ENCODE measurements at regions not wholly inside any gene's neighbourhood (a gene's known extent, or its start where the extent isn't known, plus 50 kb on each side); places are given as distances from the start of the nearest gene placed in this dataset.

- TF ChIP-seq CTCF (IDR thresholded peaks at IDR 0.05): no peak
- Histone ChIP-seq H2AFZ (no peak overlapping the region), H3K36me3 (ENCODE audit: control insufficient read depth, insufficient read depth, low read length) (no peaks in the 10 kb centered on the region), H3K27me3 (ENCODE audit: control insufficient read depth, insufficient read depth, low read length) (no peaks in the 10 kb centered on the region), H3K9ac (no peak overlapping the region), H3K79me2 (no peaks in the 10 kb centered on the region), H3K4me3 (ENCODE audit: low read depth, low read length) (no peak overlapping the region), H3K27ac (no peak overlapping the region), H3K4me2 (ENCODE audit: low read length) (no peak overlapping the region), H3K9me3 (ENCODE audit: control insufficient read depth, low read length) (no peaks in the 10 kb centered on the region), H3K4me1 (peaks cover 6% of the 10 kb centered on the region)
Measured at GRCh38 chr22:27378995-27379394, 422.6 kb downstream of the MN1 start.

- no peak for TF ChIP-seq CTCF (IDR thresholded peaks at IDR 0.05)
- Histone ChIP-seq H3K27ac (no peak overlapping the region), H2AFZ (no peak overlapping the region), H3K36me3 (ENCODE audit: control insufficient read depth, insufficient read depth, low read length) (no peaks in the 10 kb centered on the region), H3K4me2 (ENCODE audit: low read length) (no peak overlapping the region), H3K9ac (no peak overlapping the region), H3K4me3 (ENCODE audit: low read depth, low read length) (no peak overlapping the region), H3K9me3 (ENCODE audit: control insufficient read depth, low read length) (no peaks in the 10 kb centered on the region), H3K4me1 (peaks cover 6% of the 10 kb centered on the region), H3K79me2 (no peaks in the 10 kb centered on the region), H3K27me3 (ENCODE audit: control insufficient read depth, insufficient read depth, low read length) (no peaks in the 10 kb centered on the region)
Measured at GRCh38 chr22:27380855-27381254, 420.7 kb downstream of the MN1 start.

- Histone ChIP-seq H3K4me2 (ENCODE audit: low read length) (no peak overlapping the region), H3K36me3 (ENCODE audit: control insufficient read depth, insufficient read depth, low read length) (no peaks in the 10 kb centered on the region), H3K9ac (no peak overlapping the region), H3K27me3 (ENCODE audit: control insufficient read depth, insufficient read depth, low read length) (no peaks in the 10 kb centered on the region), H3K27ac (no peak overlapping the region), H2AFZ (no peak overlapping the region), H3K79me2 (no peaks in the 10 kb centered on the region), H3K4me1 (peaks cover 6% of the 10 kb centered on the region), H3K9me3 (ENCODE audit: control insufficient read depth, low read length) (no peaks in the 10 kb centered on the region), H3K4me3 (ENCODE audit: low read depth, low read length) (no peak overlapping the region)
- no peak for TF ChIP-seq CTCF (IDR thresholded peaks at IDR 0.05)
Measured at GRCh38 chr22:27381552-27381951, 420.0 kb downstream of the MN1 start.

GRCh38 chr22:27381960-27382742 lies 419.4 kb downstream of the MN1 start:
- no peak for TF ChIP-seq CTCF (IDR thresholded peaks at IDR 0.05)
- Histone ChIP-seq H3K9me3 (ENCODE audit: control insufficient read depth, low read length) (no peaks in the 10 kb centered on the region), H3K4me1 (peaks cover 6% of the 10 kb centered on the region), H3K27ac (no peak overlapping the region), H2AFZ (no peak overlapping the region), H3K79me2 (no peaks in the 10 kb centered on the region), H3K36me3 (ENCODE audit: control insufficient read depth, insufficient read depth, low read length) (no peaks in the 10 kb centered on the region), H3K4me2 (ENCODE audit: low read length) (no peak overlapping the region), H3K27me3 (ENCODE audit: control insufficient read depth, insufficient read depth, low read length) (no peaks in the 10 kb centered on the region), H3K4me3 (ENCODE audit: low read depth, low read length) (no peak overlapping the region), H3K9ac (no peak overlapping the region)

GRCh38 chr22:27382947-27383346 lies 418.6 kb downstream of the MN1 start:
- Histone ChIP-seq H3K27me3 (ENCODE audit: control insufficient read depth, insufficient read depth, low read length) (no peaks in the 10 kb centered on the region), H3K9ac (no peak overlapping the region)
- no peak for TF ChIP-seq CTCF (IDR thresholded peaks at IDR 0.05)

More at GRCh38 chr22:27382947-27383346, 418.6 kb downstream of the MN1 start:
- H2AFZ ChIP-seq: no peak overlapping the region
- no peaks in the 10 kb centered on the region for H3K9me3 ChIP-seq (ENCODE audit: control insufficient read depth, low read length)
- no peak overlapping the region for H3K27ac ChIP-seq
- no peak overlapping the region for H3K4me3 ChIP-seq (ENCODE audit: low read depth, low read length)
- no peak overlapping the region for H3K4me2 ChIP-seq (ENCODE audit: low read length)
- H3K36me3 ChIP-seq (ENCODE audit: control insufficient read depth, insufficient read depth, low read length): no peaks in the 10 kb centered on the region
- no peaks in the 10 kb centered on the region for H3K79me2 ChIP-seq
- H3K4me1 ChIP-seq: peaks cover 6% of the 10 kb centered on the region
